ENCODE measurements at regions not wholly inside any gene's neighbourhood (a gene's known extent, or its start where the extent isn't known, plus 50 kb on each side); places are given as distances from the start of the nearest gene placed in this dataset.

GRCh38 chr6:166877906-166878305 lies 78.4 kb downstream of the RNASET2 start:
- H3K36me3 ChIP-seq (replicated peaks in 1 of 2; ENCODE audit: control extremely low read depth in 1 of 2, control insufficient read depth in 1 of 2, extremely low read depth in 1 of 2, insufficient read depth in 2 of 2, low read length in 1 of 2) = peaks cover 0 to 1% of the 10 kb centered on the region in 2 experiments
- H3K9ac ChIP-seq (ENCODE audit: low read length) = no peak overlapping the region
- ChIA-PET POLR2A (no interaction called here), CTCF (no interaction called here)
- H3K79me2 ChIP-seq (ENCODE audit: control insufficient read depth, insufficient read depth, low read length) = no peaks in the 10 kb centered on the region
- TF ChIP-seq CTCF (IDR thresholded peaks at IDR 0.05) = no peak
- no peak for TF ChIP-seq EZH2 (IDR thresholded peaks at IDR 0.05; ENCODE audit: borderline replicate concordance, insufficient read depth, low read depth, low read length, poor library complexity, severe bottlenecking)
- H3K9me3 ChIP-seq (ENCODE audit: control extremely low read depth in 1 of 3, control insufficient read depth in 2 of 3, insufficient read depth in 1 of 3, low read length in 2 of 3) = no peaks in the 10 kb centered on the region
- Mint-ChIP-seq H3K4me3 (no peak overlapping the region), H3K27ac (no peak overlapping the region), H3K27me3 (no peaks in the 10 kb centered on the region), H3K4me1 (no peaks in the 10 kb centered on the region), H3K9me3 (ENCODE audit: insufficient read depth) (peaks cover 2% of the 10 kb centered on the region)
- ATAC-seq (ENCODE audit: low read depth) = no peak
- intact Hi-C loops (cut with micrococcal nuclease) = no loop called here
- no peak overlapping the region for H3K4me2 ChIP-seq (replicated peaks; ENCODE audit: low read depth, low read length, poor library complexity, severe bottlenecking)
- H3K4me3 ChIP-seq (ENCODE audit: control extremely low read depth in 1 of 5, extremely low read depth in 1 of 5, insufficient read depth in 1 of 5, low read depth in 2 of 5, low read length in 4 of 5) = no peak overlapping the region
- DNase-seq = no peak
- no peaks in the 10 kb centered on the region for H3K27me3 ChIP-seq (replicated peaks in 1 of 4; ENCODE audit: control extremely low read depth in 1 of 4, control insufficient read depth in 3 of 4, insufficient read depth in 4 of 4, low read length in 3 of 4)
- H4K20me1 ChIP-seq (ENCODE audit: control insufficient read depth, insufficient read depth, low read length, poor library complexity, severe bottlenecking) = no peaks in the 10 kb centered on the region
- no peaks in the 10 kb centered on the region for H3K4me1 ChIP-seq (ENCODE audit: control insufficient read depth in 2 of 2, insufficient read depth in 2 of 2, low read length in 2 of 2)
- no CpG with 5 or more reads among the region's 2 CpGs for WGBS (ENCODE audit: insufficient coverage)
- H2AFZ ChIP-seq (ENCODE audit: insufficient read depth, low read depth, low read length, poor library complexity, severe bottlenecking) = no peak overlapping the region
- H3K27ac ChIP-seq (ENCODE audit: low read length in 2 of 2) = no peak overlapping the region

DNA sequence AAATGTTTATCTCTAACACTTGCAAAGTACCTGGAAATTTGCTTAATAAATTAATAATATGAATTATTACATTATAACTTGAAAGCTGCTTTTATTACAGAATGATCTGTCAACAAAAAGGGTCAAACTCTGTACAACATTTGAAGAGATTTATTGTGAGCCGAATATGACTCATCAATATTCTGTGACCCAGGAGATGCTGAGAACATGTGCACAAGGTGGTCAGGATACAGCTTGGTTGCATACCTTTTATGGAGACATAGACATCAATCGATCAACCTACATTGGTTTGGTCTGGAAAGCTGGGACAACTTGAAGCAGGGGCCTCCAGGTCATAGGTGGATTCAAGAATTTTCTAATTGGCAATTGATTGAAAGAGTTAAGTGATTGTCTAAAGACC lies 79.0 kb downstream of the RNASET2 start:
- H3K4me1 Mint-ChIP-seq = no peaks in the 10 kb centered on the region
- H3K4me3 Mint-ChIP-seq = no peak overlapping the region
- CTCF ChIA-PET = no interaction called here

More for the DNA sequence above, 79.0 kb downstream of the RNASET2 start:
- no peak overlapping the region for H3K27ac ChIP-seq (ENCODE audit: low read length in 2 of 2)
- TF ChIP-seq CTCF (IDR thresholded peaks at IDR 0.05) = no peak
- TF ChIP-seq EZH2 (IDR thresholded peaks at IDR 0.05; ENCODE audit: borderline replicate concordance, insufficient read depth, low read depth, low read length, poor library complexity, severe bottlenecking) = no peak
- Mint-ChIP-seq H3K27me3 (no peaks in the 10 kb centered on the region), H3K27ac (no peak overlapping the region), H3K9me3 (ENCODE audit: insufficient read depth) (no peaks in the 10 kb centered on the region)
- H3K4me2 ChIP-seq (replicated peaks; ENCODE audit: low read depth, low read length, poor library complexity, severe bottlenecking) = no peak overlapping the region
- POLR2A ChIA-PET = no interaction called here
- ATAC-seq (ENCODE audit: low read depth) (no peak), DNase-seq (no peak)
- H4K20me1 ChIP-seq (ENCODE audit: control insufficient read depth, insufficient read depth, low read length, poor library complexity, severe bottlenecking) = no peaks in the 10 kb centered on the region
- no peak overlapping the region for H2AFZ ChIP-seq (ENCODE audit: insufficient read depth, low read depth, low read length, poor library complexity, severe bottlenecking)
- intact Hi-C loops (cut with micrococcal nuclease) = no loop called here
- no peak overlapping the region for H3K9ac ChIP-seq (ENCODE audit: low read length)
- WGBS (ENCODE audit: insufficient coverage) = no CpG with 5 or more reads among the region's 2 CpGs
- H3K4me3 ChIP-seq (ENCODE audit: control extremely low read depth in 1 of 5, extremely low read depth in 1 of 5, insufficient read depth in 1 of 5, low read depth in 2 of 5, low read length in 4 of 5) = no peak overlapping the region
- H3K9me3 ChIP-seq (ENCODE audit: control extremely low read depth in 1 of 3, control insufficient read depth in 2 of 3, insufficient read depth in 1 of 3, low read length in 2 of 3) = no peaks in the 10 kb centered on the region
- no peaks in the 10 kb centered on the region for H3K79me2 ChIP-seq (ENCODE audit: control insufficient read depth, insufficient read depth, low read length)
- H3K36me3 ChIP-seq (replicated peaks in 1 of 2; ENCODE audit: control extremely low read depth in 1 of 2, control insufficient read depth in 1 of 2, extremely low read depth in 1 of 2, insufficient read depth in 2 of 2, low read length in 1 of 2) = peaks cover 0 to 1% of the 10 kb centered on the region in 2 experiments
- H3K27me3 ChIP-seq (replicated peaks in 1 of 4; ENCODE audit: control extremely low read depth in 1 of 4, control insufficient read depth in 3 of 4, insufficient read depth in 4 of 4, low read length in 3 of 4) = no peaks in the 10 kb centered on the region
- no peaks in the 10 kb centered on the region for H3K4me1 ChIP-seq (ENCODE audit: control insufficient read depth in 2 of 2, insufficient read depth in 2 of 2, low read length in 2 of 2)

Data from B cell (primary cell).